Fibroblast of skin of back (primary cell): ENCODE measurements at regions not wholly inside any gene's neighbourhood (a gene's known extent, or its start where the extent isn't known, plus 50 kb on each side); places are given as distances from the start of the nearest gene placed in this dataset.

Experiments
- DNase-seq: peaks from one replicate; pipeline ENCODE4 v3.0.0-alpha.2; 2013

DNA sequence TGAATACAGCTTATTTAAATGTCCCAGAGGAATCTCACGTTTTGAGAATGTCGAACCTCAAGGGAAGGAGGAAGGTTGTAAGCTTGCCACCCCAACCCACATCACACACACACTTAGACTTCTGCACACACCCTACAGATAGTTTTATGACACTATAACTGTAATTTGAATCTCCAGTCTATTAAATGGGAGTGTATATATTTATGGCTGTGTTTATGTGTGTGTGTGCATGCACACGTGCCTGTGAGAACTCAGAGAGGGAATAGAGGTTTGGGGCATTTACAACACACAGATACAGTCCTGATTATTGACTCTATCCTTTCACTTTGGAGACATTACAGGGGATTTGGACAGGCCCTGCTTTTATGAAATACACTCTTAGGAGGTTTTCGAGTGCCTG lies 171.5 kb upstream of the MAF start:
- DNase-seq, result no peak

DNA sequence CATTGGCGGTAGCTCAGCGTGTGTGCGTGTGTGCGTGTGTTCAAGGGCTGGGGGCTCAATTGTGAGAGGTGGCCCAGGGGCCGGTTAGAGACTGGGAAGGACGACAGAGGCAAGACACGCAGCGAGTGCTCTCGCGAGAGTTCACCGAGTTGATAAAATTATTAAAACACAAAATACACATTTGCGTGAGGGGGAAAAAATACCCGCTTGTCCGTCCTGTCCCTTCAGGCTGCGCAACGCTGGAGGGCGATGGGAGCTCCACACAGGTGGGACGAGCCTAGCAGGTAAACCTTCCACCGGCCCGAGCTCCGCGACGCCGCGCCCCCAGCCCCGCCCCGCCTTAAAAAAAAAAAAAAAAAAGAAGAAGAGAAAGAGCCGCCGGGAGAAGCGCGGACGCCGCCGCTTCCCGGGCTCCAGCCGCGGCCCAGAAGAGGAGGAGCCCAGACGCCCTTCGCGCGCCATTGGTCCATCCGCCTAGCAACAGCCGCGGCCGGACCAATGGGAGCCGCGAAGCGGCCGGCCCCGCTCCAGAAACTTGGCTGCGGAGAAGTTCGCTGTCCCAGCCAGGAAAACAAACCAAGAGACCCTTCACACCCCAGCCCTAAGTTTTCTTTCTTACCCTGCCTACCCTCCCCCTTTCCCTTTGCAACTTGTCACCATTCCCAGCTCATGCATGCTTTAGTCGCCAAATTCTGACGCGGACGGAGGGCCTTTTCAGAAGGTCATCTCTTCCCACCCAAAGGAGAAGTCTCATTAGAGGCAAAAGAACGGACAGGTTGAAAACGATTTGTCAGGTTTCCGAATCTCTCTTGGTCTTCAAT lies 169.9 kb upstream of the MAF start:
- peak; percentile 91 for DNase-seq

DNA sequence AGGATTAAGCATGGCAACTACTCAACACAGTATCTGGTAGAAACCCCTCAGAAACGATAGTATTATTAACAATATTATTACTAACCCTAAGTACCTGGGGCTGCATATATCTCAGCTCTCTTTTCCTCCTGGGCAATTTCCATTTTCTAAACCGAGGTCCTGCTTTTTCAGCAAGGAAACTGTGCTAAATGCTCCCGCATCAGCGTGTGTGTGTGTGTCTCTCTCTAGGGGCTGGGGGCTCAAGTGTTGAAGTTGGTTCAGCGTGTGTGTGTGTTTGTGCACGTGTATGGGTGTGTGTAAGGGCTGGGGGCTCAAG lies 169.3 kb upstream of the MAF start:
- DNase-seq, result no peak

DNA sequence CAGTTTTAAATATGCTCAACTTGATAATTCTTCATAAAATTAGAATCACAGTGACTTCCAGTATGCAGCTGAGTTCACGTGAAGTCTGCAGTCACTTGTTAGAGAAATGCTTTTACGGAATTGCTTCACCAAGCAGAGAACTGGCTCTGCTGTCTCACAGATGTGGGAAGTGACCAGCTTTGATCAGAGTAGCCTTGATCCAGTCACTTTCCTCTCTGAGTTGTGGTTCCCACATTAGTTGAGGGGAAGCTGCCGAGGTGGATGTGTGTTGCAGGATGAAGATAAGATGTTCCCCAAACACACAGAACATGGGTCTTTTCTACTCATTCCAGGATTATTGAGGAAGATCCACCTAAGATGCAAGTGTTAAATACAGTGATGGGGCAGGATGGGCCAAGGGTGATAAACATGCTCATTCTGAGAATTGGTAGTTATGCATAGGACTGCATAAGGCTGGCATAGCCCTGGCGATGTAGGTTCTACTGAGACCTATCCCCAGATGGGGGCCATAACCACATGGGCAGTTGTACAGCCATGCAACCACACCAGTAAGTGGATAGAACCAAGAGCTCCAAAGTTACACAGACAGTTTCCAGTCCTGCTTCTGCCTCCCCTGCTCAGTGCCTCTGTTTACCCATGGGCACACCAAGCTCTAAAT lies 168.9 kb upstream of the MAF start:
- no peak for DNase-seq

DNA sequence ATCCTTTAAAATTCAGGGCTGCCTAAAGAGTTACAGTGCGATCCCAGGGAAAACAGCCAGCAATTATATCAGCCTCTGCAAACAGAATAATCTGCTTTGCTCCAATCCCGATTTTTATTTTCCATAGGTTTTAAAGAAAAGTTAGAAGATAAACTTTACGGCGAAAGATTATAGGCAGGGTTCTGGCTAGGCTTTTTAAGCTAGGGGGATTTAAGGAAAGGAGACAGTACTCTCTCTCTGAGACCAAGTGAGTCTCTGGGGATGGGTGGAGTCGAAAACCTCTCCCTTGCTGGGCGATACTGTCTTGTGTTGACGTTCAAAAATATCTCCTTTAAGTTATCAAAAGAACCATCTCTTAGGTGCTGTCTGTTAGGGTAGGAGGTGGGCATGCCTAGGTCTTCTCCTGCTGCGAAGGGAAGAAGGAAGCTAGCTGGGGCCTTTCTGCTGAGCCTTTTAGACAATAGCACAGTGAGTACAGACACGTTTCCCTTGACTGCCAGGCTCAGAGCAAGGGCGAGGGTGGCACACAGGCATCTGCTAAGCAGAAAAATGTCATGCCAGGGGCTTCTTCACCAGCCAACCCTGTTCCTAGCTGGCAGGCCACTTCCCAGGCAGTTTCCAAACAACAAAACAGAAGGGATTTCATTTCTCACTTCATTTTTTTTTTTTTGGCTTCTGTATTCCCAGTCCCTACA lies 167.9 kb upstream of the MAF start:
- no peak for DNase-seq

DNA sequence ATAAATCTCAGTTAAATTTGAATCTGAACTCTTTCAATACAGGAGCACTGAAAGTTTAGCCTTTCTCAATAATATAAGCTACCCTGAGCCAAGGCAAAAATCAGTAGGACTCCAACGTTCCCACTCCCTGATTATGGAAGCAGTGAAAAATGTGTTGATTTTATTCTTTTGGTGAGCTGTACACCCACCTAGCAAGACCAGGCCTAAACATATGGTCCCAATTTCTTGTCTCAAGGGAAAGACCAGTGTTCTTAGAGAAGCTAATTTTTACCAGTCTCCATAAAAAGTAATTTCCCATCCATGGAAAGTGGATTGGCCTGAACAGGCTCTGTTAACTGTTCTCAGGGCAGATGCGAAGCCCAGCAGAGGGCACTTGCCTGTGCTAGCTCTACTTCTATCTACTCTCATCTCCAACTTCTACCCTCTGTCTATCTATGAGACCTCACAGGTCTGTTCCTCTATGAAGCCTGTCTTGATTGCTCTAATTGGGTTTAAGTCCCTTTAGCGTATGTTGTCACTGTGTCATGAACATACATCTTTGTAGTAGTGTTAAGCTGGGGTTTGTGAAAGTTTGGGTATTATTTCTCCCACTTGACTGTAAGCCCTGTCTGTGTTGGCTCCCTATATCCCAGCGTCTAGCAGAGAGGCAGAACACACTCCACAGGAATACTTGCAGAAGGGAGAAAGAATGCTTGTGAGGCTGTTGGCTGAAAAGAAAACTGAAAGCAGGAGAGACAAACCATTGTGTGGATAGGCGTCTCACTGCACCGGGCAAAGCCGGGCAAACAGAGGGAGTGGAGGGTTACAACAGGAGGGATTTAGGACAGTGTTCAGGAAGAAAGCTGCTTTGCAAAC lies 167.1 kb upstream of the MAF start:
- DNase-seq, result peak; percentile 47

DNA sequence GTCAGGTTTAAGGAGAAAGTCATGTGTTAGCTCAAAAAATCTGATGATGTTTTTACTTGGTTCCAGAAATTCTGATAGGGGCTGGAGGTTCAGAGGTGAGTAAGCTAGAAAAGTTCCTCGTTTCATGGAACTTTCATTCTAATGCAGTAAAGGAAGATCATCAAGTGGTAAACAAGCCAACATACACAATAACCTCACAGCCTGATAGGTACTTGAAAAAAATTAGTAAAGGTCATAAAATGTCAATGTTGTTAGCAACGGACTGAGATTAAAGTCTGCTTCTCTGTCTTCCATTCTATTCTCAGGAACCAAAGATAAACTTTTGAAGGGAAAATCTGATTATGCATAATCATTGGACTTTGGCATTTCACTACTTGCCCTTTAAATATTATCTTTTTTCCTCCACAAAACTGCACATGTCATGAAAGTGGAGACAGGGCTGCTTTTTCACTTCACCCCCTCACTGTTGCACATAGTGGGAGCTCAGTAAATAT lies 165.4 kb upstream of the MAF start:
- no peak for DNase-seq

DNA sequence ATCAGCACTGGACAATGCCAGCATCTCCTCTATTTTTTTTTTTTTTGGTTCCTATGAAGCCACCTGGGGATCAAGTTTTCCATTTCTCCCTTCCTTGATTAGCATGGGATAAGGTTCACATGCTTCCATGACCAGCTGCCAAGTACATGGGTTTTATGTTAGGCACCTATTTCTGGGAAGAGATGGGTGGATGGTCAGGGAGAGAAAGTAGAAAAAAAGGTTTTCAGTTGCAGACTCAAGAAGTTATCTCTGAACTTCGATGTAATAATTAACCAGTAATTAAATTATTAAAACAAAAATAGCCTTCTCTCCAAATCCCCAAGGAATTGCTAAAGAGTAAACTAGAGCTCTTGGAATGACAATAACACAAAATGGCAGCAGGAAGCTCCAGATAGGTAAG lies 164.9 kb upstream of the MAF start:
- no peak for DNase-seq

DNA sequence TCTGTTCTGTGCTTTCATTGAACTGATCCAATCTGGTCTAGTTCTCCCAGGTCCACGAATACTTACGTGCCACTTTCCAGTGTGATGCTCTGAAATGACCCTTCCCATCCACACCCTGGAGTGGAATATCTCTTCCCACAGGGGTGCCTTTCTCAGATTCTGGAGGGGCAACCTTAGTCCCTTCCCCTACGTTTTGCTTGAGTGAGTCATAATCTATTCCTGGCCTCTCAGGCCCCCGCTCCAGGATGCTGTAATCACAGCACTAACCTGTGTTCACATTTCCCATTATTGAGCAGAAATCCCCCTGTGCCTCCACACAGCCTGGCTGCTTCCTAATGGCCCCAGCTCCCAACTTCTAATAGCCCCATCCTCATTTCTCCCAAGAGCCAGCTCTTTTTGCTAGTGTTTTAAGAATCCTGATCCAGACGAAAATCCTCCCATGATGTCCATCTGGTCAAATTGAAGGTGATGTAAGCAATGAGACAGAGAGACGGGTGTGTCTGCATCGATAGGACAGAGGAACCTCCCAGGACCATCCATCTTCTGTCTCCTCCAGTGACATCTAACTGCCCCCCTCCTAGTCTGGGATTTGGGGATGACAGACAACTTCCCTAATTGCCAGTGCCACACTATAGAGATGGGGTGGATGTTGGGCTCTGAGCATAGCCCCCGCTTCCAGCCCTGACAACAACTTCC lies 164.0 kb upstream of the MAF start:
- no peak for DNase-seq

DNA sequence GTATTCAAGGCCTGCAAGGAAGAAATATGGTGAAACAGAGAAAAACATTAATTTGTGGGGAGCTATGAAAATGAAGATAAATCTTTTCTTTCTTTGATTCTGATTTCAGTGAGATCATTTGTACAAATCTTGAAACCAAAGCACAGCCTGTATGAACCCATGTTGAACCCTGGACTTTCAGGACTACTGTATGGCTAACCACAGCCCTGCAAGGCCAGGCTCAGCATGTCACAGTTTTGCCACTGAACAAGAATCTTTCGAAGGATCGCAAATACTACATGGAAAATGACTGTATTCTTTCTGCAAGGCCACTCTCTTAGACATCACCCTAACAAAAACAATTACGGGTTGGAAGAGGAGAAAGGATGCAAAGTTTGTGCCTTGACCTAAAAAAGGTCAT lies 161.7 kb upstream of the MAF start:
- DNase-seq, result no peak

DNA sequence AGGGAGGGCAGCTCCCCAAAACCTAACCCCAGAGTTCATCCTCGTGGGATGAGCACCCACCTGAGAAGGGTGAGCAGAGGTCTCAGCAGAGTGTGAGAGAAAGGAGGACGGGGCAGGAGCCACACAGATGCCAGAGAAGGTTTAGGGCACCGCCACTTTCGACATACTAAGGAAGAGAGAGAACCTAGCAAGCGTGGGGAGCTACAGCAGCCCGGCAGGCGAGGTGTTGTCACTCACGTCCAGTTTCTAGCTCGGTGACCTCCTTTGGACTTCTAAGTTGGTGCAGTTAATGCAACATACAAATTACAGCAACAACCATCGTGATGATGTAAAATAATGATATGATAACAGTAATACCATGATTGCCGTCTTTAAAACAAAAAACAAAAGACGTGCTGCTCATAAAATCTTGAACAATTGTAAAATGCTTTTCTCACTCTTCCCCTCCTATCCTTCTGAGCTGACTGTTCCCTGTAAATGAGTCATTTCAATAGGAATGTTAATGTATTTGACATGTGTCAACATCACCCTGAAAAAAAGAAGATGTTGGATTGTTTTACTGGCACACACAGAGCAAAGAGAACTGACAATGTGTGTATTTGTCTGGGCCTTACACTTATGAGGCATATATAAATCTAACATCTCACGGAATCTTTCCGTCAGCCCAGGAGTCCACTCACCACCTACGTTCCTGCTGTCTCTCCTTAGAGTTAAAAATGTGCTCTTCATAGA lies 158.2 kb upstream of the MAF start:
- peak; percentile 69 for DNase-seq

DNA sequence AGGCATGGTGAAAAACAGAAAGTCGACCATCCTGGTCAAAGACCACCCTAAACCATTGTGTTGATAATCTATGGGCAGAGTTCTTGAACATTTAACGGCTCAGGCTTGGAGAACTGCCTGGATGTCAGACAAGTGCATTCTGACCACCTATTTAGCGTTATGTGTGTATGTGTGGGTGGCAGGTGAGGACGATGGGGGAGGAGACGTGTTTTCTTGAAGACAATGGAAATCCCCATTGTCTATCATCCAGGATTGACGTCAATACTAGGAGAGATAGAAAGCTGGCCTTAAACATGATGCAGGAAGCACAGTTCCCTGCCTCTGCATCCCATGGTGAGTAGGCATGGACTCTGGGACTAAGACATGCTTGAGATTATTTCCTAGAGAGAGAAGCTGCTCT lies 157.4 kb upstream of the MAF start:
- no peak for DNase-seq

DNA sequence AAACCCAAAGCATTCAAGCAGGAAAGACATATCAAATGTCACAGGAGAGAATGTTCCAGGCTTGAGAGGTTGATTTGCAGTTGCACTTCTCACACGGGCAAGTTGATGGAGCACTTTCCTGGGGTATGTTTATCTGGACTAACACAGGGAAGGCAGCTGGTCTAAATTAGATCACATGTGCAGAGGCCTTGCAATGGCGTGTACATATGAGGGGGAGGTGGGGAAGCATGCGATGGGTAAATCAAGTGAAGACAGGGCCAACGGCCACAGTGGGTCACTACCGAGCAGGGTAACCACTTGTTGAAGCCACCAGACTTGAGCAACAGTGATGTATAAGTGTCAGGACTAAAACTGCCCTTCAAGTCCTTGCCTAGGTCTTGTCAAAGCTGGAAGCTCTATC lies 156.6 kb upstream of the MAF start:
- peak; percentile 4 for DNase-seq

DNA sequence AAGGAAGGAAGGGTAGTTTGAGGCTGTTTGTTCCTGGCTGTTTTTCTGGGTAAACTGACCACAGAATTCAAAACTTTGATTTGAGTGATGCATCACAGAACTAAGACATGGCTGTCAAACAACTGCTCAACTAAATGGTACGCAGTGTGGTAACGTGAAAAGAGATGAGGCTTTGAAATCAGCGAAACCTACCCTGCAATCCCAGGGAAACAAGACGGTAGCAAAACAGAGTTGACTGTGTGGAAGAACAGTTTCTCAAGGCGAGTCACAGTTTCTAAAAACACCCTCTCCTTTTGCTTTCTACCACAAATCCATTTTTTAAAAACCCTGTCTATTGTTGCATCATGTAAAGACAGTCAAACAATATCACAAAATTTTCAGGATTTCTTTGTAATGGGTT lies 156.0 kb upstream of the MAF start:
- peak; percentile 41 for DNase-seq

DNA sequence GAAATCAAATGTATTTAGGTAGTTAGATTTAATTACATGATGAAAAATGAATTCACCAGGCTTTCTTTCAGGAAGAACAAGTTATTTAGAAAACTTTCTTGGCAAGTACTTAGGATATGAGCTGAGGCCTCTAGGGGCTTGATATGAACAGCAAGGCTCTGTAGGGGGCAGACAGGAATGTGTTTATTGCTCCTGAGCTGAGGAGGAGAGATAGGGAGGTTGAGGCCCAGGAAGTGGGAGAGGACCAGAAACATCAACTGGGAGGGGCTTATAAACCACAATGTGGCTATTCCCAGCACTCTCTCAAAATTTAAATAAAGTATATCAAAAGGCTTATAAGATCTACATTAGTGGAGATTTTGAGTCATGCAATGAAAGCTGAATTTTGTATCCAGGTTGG lies 154.0 kb upstream of the MAF start:
- peak; percentile 66 for DNase-seq

DNA sequence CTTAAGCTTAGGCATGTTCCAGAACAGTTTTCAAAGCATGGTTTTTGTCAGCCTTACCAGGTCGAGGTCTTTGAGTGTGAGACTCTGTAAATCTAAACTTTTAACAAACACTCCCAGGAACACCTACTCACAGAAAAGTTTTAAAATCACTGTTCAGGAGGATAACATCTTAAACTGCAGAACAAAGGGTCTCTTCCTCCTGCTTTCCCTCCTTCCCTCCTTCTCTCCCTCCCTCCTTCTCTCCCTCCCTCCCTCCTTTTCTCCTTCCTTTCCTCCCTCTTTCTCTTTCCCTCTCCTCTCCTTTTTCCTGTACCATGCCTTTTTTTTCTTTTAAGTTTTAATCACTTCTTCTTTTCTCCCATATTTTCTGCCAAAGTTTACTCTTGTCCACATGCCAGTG lies 153.5 kb upstream of the MAF start:
- no peak for DNase-seq

DNA sequence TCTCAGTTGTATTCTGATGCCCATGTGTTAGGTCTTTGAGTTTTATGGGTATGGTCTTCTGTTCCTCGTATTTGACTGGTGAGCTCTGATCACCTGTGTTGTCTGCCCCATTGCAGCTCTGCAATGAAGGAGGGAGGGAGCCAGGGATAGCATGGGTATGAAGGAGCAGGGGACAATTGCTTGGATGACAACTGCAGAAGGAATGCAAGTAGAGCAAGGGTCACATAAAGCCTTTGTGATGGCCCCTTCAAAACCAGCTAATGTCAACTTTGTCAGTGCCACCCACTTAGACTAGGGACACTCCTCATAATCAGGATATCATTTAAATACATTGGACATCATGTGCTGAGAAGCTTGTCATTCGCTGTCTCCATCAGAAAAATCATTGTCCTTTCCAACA lies 152.7 kb upstream of the MAF start:
- DNase-seq, result no peak

DNA sequence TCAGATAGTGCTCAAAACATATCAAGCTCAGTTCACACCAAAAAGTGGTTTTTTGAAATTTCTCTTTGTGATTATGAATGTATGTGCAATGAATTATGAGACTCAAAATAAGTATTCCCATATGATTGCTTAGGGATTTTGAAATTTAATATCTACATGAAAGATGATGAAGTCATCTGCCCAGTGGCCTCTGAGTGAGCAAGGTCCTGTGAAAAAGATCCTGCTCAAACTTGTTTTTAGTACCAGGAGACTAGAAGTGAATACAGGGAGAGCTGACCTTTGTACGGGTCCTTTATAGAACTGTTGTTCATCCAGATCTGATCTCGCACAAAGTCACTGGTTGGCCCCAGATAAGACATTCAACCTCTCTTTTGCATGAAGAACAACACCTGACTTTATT lies 151.9 kb upstream of the MAF start:
- DNase-seq, result peak; percentile 34

DNA sequence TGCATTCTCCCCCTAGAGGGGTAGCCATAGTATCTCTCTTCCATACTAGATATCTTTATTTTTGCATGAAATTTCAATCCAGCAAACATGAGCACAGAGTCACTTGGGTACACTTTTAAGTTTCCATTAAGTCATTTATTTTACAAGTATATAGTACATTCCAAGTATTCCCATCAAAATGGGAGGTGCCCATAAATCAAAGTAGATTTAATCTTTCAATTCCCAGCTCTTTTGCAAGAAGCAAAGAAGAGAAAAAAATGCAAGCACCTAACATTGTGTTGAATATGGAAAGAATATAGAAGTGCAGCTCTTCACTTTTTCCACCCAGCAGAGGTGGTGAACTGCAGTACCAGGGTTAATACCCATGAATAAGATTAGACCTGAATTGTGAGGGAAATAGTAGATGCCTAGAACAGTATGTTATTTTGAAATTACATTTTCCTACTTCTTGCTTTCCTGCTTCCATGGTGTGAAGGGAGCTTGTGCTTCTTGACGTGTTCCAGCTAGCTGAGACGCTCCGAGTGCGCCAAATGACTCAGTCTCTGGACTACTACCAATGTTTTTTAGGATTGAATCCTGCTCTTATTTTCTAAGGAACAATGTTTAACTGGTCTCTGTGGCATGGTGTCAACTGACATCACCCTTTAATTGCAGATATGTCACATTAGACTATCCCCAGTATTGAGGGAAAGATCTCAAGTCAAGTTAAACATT lies 151.1 kb upstream of the MAF start:
- peak; percentile 41 for DNase-seq

DNA sequence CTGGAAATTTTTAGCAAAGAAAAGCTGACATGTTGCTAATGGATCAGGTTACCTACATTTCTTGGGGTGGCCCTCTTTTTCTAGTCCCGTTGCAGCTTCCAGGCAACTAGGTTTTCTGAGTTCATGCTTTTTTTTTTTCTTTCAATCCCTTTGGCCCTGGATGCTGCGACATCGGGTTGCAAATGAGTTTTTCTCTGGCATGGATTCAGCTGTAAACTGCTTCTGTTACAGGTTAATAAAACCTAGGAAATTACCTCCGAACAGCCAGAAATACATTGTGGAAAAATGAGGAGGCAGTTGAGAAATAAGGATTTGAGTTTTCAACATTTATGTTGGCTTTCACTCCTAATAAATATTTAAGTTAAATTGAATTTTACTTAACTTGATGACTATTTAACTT lies 149.8 kb upstream of the MAF start:
- DNase-seq, result no peak

DNA sequence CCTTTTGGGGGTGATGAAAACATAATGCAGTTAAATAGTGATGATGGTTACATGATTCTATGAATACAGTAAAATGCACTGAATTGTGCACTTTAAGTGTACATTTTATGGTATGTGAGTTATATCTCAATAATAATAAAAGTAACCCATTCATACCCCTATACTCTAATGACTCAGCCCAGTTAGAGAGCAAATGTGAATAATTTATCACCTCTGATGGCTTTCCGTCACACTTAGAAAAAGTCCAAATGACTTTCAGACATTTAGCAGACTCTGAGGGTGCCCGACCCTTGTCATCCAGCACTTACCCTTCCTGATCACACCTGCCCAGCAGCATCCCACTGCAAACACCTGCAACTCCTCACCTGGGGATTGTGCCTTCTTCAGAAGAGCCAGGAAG lies 148.1 kb upstream of the MAF start:
- no peak for DNase-seq
